Parathyroid adenoma (tissue), 2 donors: ENCODE measurements at regions not wholly inside any gene's neighbourhood (a gene's known extent, or its start where the extent isn't known, plus 50 kb on each side); places are given as distances from the start of the nearest gene placed in this dataset.

ENCODE experiments used
- H2AFZ ChIP-seq: fragments of 300-600 bp; sonication (generic); one replicate; pipeline ENCODE4 v1.7.0; 2017; ENCODE audit warnings: antibody characterized with exemption, mild to moderate bottlenecking
- H3K27ac ChIP-seq: fragments of 300-600 bp; sonication (generic); one replicate; pipeline ENCODE4 v1.7.0; 2017
- H3K27me3 ChIP-seq: fragments of 300-600 bp; sonication (generic); one replicate; pipeline ENCODE4 v1.7.0; 2017; ENCODE audit warnings: low read length; ENCODE audit not compliant: control insufficient read depth, insufficient read depth
- H3K36me3 ChIP-seq: fragments of 300-600 bp; sonication (generic); one replicate; pipeline ENCODE4 v1.7.0; 2017; ENCODE audit warnings: low read length; ENCODE audit not compliant: control insufficient read depth, insufficient read depth
- H3K4me1 ChIP-seq: fragments of 300-600 bp; sonication (generic); one replicate; pipeline ENCODE4 v1.7.0; 2017; ENCODE audit warnings: control low read depth
- H3K4me2 ChIP-seq: fragments of 300-600 bp; sonication (generic); one replicate; pipeline ENCODE4 v1.7.0; 2017; ENCODE audit warnings: low read length
- H3K4me3 ChIP-seq: fragments of 300-600 bp; sonication (generic); one replicate; pipeline ENCODE4 v1.7.0; 2017; ENCODE audit warnings: low read depth, low read length
- H3K79me2 ChIP-seq: fragments of 300-600 bp; sonication (generic); one replicate; pipeline ENCODE4 v1.7.0; 2017; ENCODE audit warnings: control low read depth
- H3K9ac ChIP-seq: fragments of 300-600 bp; sonication (generic); one replicate; pipeline ENCODE4 v1.7.0; 2017; ENCODE audit warnings: mild to moderate bottlenecking
- H3K9me3 ChIP-seq: fragments of 300-600 bp; sonication (generic); one replicate; pipeline ENCODE4 v1.7.0; 2017; ENCODE audit warnings: low read length; ENCODE audit not compliant: control insufficient read depth
- TF ChIP-seq, protein P1 (sequence below): fragments of 300-600 bp; sonication (generic); IDR thresholded peaks from one replicate; pipeline ENCODE4 v1.7.0; 2017; ENCODE audit warnings: antibody characterized with exemption, mild to moderate bottlenecking
- donor health status: primary hyperparathyroidism.

DNA sequence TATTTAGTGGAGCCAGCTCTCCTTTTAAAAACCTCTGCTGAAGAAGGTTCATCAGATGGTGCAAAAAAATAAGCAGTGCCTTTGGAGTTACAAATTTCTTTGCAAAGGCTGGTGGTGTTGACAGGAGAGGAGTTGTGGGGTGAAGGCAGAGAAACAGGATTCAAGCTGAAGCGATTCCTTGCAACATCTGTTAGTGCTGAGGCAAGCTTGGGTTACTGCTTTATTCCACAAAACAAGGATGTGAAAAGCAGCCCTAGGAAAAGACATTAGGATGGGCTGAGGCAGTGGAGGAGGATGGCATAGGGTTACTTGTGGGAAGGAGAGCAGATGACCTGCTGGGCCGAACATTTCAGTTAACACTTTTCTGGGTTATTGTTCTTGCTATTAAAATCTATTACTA lies 390.7 kb downstream of the DLEU7 start:
- Histone ChIP-seq H3K9ac (no peak overlapping the region), H3K4me1 (no peaks in the 10 kb centered on the region), H3K27me3 (no peaks in the 10 kb centered on the region), H3K79me2 (no peaks in the 10 kb centered on the region), H3K27ac (no peak overlapping the region), H3K4me3 (no peak overlapping the region), H3K36me3 (no peaks in the 10 kb centered on the region), H2AFZ (no peak overlapping the region), H3K4me2 (no peak overlapping the region), H3K9me3 (no peaks in the 10 kb centered on the region)
- TF ChIP-seq, protein P1, sequence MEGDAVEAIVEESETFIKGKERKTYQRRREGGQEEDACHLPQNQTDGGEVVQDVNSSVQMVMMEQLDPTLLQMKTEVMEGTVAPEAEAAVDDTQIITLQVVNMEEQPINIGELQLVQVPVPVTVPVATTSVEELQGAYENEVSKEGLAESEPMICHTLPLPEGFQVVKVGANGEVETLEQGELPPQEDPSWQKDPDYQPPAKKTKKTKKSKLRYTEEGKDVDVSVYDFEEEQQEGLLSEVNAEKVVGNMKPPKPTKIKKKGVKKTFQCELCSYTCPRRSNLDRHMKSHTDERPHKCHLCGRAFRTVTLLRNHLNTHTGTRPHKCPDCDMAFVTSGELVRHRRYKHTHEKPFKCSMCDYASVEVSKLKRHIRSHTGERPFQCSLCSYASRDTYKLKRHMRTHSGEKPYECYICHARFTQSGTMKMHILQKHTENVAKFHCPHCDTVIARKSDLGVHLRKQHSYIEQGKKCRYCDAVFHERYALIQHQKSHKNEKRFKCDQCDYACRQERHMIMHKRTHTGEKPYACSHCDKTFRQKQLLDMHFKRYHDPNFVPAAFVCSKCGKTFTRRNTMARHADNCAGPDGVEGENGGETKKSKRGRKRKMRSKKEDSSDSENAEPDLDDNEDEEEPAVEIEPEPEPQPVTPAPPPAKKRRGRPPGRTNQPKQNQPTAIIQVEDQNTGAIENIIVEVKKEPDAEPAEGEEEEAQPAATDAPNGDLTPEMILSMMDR, result no peak

DNA sequence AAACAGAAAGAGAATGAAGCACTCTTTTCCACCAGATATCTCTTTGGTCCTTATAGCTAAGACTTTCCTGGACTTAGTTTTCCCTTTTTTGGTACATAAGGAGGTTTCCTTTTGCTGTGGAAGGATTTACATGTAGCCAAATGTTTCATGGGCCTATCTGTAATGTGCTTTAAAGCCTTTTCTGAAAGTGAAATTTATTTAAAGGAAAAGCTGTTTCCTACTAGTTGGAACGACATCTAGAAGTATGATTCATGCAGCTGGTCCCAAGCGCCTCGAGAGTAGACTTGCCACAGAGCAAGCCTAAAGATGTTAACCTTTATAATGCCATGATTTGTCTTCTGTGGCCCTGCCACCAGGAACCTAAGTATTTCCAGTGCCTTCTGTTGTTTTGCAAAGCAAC lies 390.3 kb downstream of the DLEU7 start:
- Histone ChIP-seq H2AFZ (no peak overlapping the region), H3K9me3 (no peaks in the 10 kb centered on the region), H3K9ac (no peak overlapping the region), H3K4me3 (no peak overlapping the region), H3K4me2 (no peak overlapping the region), H3K27ac (no peak overlapping the region), H3K4me1 (no peaks in the 10 kb centered on the region), H3K36me3 (no peaks in the 10 kb centered on the region), H3K79me2 (no peaks in the 10 kb centered on the region), H3K27me3 (no peaks in the 10 kb centered on the region)
- TF ChIP-seq, protein P1, result no peak

DNA sequence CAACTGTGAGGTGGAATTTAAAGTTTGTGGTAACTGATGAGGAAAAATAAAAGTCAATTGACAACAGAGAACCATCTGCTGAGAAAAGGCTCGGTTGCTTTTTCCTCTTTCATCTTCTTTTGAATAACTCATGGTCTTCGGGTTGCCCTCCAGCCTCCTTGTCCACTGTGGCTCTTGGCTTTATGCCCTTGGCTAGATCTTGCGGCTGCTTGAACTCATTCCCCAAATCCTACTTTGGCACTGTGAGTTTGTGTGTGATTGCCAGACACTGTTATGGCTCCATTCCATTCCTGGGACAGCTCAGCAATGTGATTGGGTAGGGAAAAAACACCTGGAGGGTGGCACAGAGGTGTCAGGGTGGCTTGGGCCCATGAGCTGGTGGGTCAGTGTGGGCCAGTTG lies 387.4 kb downstream of the DLEU7 start:
- H3K4me2 ChIP-seq, result no peak overlapping the region
- H3K9ac ChIP-seq, result no peak overlapping the region
- no peaks in the 10 kb centered on the region for H3K36me3 ChIP-seq
- H2AFZ ChIP-seq, result no peak overlapping the region
- H3K27me3 ChIP-seq, result no peaks in the 10 kb centered on the region
- H3K27ac ChIP-seq, result no peak overlapping the region
- H3K4me3 ChIP-seq, result no peak overlapping the region
- TF ChIP-seq, protein P1, result no peak
- H3K9me3 ChIP-seq, result no peaks in the 10 kb centered on the region
- H3K4me1 ChIP-seq, result no peaks in the 10 kb centered on the region
- no peaks in the 10 kb centered on the region for H3K79me2 ChIP-seq

DNA sequence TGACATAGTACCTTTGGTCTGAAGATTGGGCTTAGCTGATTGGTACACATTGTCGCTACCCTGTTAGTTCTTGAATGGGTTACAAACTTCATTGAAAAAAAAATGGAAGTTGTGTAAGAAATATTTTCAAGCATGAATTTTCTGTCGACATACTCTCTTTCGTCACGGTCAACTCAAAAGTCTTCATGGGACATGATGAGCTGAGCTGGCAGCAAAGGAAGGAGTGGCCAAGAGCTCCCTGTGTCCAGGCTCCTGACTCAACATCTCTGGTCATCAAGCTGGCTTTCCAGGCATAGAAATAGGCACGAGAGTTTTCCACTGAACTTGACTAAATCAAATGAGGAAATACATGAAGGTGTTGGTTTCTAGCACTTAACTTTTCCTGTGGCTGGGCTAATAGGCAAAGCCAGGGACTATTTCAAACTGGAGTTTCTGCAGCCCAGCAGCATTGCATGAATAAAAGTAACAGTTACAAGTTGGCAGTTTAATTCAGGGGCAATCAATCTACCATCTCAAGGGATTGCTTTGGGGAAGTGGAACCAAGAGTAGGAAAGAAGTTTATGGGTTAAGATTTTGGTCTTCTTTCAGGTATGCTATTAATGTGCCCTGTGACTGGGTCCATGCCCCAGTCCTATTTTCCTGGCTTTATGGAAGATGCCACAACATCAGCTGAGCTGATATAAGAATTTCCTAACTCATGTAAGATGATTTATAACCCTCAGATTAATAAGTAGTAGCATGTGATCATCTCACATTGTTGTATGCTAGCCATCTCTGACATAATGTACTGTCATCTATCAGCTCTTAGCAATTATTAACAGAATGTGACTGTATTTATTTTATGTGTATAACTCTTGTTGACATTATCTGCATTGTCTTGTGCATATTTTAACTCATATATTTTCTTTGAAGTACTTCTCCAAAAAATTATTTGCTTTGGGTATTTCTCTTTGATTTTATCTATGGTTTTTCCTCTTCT lies 385.8 kb downstream of the DLEU7 start:
- H3K4me1 ChIP-seq, result no peaks in the 10 kb centered on the region
- H3K9me3 ChIP-seq, result no peaks in the 10 kb centered on the region
- no peak overlapping the region for H3K27ac ChIP-seq
- H3K36me3 ChIP-seq, result no peaks in the 10 kb centered on the region
- TF ChIP-seq, protein P1, result no peak
- no peak overlapping the region for H2AFZ ChIP-seq
- no peaks in the 10 kb centered on the region for H3K79me2 ChIP-seq
- no peak overlapping the region for H3K4me3 ChIP-seq
- no peak overlapping the region for H3K9ac ChIP-seq
- H3K4me2 ChIP-seq, result no peak overlapping the region
- no peaks in the 10 kb centered on the region for H3K27me3 ChIP-seq

DNA sequence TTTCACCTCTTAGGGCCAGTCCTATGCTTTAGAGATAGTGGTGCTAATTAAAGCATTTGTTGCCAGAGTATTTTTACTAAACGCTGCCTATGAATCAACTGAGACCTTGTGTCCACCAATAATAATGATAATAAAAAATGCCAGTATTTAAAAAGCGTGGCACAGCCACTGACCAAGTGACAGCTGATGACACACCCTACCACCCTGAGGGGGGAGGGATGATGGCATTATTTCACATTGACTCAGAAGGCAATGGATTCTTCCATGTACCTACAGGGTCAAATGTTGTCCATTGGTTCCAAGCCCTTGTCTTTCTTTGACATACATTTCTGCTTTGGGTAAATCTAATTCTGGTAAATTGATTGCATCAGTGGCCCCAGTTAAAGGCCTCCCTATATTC lies 384.4 kb downstream of the DLEU7 start:
- Histone ChIP-seq H3K9me3 (no peaks in the 10 kb centered on the region), H3K4me2 (no peak overlapping the region), H3K4me3 (no peak overlapping the region), H3K36me3 (no peaks in the 10 kb centered on the region), H2AFZ (no peak overlapping the region), H3K4me1 (no peaks in the 10 kb centered on the region), H3K9ac (no peak overlapping the region), H3K27ac (no peak overlapping the region), H3K79me2 (no peaks in the 10 kb centered on the region), H3K27me3 (no peaks in the 10 kb centered on the region)
- TF ChIP-seq, protein P1, result no peak
